Stromal cell of bone marrow (primary cell): ENCODE measurements at regions not wholly inside any gene's neighbourhood (a gene's known extent, or its start where the extent isn't known, plus 50 kb on each side); places are given as distances from the start of the nearest gene placed in this dataset.

Source experiments
- DNase-seq: peaks from one replicate; pipeline ENCODE4 v3.0.0-alpha.2; 2012; ENCODE audit warnings: low read depth

DNA sequence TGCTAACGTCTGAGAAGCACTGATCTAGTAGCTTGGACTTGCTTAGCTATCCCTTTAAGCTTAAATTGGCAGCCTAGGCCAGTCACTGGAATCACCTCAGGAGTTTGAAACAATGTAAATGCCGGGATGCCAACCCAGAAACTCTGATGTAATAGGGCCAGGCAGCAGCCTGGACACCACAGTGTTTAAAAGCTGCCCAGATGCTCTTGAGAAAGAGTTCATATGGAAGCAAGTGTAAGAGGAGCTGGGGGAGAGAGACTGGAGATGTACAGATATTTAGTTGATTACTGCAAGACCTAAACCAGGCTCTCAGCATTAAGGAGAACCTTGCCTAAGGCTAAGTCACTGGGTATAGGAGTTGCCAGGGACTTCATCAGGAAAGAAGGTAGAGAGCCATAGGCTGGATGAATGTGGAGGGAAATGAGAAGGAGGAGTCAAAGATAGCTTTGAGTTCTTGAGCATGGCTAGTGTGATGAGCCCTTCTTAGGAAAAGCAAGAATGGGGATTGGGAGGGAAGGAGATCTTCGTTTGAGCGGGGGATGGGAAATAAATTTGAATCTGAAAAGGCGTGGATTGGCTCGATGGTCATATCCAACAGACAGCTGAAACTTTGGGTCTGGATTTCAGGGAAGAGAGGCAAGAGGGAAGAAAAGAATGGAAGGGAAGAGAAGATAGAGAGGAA is 392.9 kb upstream of the WWC1 start:
- DNase-seq = no peak

DNA sequence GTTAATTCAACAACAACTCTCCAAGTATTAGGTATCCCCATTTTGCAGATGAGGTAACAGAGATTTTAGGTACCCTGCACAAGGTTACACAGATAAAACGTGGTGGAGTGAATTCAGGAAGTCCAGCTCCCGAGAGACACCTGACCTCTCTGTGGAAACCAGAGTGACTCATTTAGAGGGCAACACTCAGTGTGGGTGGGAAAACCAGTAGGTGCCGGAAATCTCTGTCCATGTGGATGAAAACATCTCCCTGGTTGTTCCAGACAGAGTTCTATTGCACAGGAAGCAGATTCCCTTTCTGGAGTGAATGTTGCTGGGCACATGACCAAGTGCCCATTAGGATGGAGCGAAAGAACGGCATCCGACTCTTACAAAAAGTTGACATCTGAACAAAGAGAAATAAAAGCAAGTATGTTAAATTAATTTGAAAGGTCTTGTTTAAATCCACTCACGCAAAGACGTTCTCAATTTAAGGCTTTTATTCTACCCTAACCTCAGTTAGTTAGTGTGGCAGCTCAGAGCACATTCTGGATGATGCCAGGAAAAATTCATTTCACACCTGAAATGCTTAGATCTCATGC is 391.9 kb upstream of the WWC1 start:
- no peak for DNase-seq

- DNase-seq = no peak
Measured at GRCh38 chr5:167900340-167900935, 391.0 kb upstream of the WWC1 start.

GRCh38 chr5:167902298-167902697 is 389.1 kb upstream of the WWC1 start:
- DNase-seq = no peak

- DNase-seq = no peak
Measured at GRCh38 chr5:167903243-167903642, 388.2 kb upstream of the WWC1 start.

- no peak for DNase-seq
Measured at GRCh38 chr5:167903659-167904058, 387.8 kb upstream of the WWC1 start.

DNA sequence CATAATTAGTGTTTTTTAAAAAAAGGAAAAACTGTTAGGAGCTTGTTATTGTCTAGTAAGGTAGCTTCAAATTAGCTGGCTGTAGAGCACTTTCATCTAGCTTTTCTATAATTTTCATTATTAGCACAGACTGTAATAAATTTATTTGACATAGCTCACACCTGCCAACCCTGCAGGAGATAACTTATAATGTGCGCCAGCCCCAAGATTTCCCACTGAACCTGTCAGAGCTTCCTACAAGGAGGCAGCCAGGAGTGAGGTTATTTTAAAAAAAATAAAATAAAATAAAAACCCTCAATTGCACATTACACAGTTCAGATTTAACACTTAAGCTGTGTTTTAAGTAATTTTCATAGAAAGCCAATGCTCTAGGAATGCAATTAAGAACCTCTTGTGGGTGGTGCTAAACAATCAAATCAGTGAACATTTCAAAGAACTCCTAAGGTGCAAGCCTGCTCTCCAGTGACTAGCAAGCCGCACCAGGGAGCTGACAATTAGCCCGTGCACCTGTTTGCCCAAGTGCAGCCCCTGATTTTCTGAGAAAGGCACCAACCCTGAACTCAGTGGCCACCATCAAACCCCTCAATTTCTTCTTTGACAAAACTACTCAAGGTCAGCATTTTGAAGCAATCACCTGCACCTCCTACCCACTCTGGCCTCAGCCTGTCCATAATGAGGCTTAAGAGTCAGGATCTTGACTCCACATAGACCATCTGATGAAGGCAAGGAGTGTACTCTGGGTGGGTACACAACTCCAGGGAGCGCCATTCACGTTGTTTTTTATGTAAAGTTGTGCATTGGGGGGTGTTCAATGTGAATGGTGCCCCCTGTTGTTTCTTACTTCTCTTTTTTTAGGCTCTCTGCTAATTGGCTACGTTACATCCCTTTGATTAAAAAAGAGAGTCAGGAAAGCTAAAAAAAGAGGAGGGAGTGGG is 385.3 kb upstream of the WWC1 start:
- DNase-seq = no peak

DNA sequence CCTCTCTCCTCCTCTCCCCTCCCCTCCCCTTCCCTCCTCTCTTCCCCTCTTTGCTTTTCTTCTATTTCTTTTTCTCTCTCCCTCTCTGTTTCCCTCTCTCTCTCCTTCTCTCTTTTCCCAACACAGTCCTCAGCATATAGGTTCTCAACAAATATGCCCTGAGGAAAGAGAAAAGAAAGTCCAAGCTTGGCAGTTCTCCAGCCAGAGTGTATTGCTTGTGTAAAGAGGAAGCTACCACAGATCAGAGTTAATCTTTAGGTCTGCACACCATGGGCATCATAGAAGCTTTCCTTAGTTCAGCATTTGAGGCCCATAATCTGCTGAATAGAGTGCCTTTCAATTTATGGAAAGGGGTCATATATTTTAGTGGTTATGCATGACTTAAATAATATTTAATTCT is 382.8 kb upstream of the WWC1 start:
- no peak for DNase-seq

DNA sequence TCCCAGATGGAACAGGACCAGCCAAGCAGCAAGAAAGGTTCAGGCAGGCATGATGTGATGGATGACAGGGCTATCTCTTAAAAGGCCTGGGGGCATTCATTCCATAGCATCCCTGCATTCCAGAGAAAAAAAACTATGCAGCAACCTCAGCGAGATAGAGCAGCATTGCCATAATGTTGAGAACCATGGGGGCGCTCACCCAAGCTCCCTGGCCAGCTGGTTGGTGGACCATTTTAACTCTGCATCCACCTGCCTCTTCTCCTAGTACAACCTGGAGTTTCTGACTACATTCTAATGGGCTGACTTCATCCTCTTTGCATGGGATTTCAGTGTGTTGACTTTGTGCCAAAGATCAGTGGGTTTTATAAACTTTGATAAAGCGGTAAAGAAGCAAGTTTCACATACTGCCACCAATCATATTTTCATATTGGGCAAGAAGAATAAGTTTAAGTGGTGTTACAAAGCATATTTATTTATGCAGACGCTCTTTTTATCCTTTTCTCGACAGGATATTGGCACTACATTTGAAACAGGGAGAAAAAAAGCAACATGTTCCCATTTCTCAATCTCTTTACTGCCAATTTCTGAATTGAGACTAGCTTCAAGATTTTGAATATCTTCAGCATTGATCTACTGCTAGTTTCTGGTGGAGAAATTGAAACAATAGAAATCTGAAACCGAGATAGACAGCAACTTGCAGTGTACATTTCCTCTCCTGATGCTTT is 378.3 kb upstream of the WWC1 start:
- DNase-seq = no peak

DNA sequence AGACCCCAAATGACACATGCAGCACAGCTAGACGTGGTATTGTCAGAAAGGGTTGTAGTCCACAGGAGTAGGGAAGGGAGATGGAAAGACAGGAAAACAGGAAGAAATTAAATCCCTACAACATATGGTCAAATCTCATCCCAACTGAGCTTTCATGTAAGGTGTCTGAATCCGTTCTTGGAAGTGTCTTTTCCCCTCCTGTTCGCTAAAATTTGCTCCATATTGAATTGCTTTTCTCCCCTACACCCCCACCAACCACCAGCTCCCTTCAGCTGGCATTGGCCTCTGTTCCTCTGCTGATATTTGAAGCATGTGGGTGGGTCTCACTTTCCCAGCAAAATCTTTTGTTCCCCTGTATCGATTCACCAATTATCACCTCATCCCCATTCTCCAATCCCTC is 376.2 kb upstream of the WWC1 start:
- no peak for DNase-seq

GRCh38 chr5:167916261-167916691 is 375.2 kb upstream of the WWC1 start:
- DNase-seq = no peak

GRCh38 chr5:167916706-167917105 is 374.7 kb upstream of the WWC1 start:
- DNase-seq = no peak

DNA sequence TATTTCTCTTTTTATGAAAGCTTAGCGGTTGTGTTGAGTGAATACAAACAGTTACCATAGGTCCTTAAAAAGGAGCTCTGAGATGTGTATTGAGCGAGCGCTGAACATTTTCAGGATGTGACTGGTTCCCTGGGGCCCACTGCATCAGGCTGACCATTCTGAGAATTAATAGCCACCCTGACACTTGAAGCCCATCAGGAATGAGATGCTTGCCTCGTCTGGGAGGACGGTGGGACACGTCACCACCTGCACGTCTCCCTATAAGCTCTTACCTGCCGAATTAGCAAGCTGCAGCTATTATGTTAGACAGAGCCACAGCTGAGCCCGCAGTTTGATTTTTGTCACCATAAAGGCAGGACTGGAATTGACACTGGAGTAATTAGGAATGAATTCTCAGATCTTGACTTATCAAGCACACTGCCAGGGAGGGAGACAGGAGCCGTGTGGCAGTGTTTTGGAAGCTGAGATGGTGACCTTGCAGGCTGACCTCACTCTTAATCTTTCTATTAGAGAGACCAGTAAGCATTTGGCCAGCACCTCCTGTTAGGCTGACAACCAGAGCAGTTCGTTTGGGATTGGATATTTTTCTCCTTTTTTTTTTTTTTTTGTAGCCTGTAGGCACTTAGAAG is 373.1 kb upstream of the WWC1 start:
- DNase-seq = no peak

- no peak for DNase-seq
Measured at GRCh38 chr5:167918813-167919483, 372.5 kb upstream of the WWC1 start.

GRCh38 chr5:167920589-167920988 is 370.9 kb upstream of the WWC1 start:
- DNase-seq = no peak

DNA sequence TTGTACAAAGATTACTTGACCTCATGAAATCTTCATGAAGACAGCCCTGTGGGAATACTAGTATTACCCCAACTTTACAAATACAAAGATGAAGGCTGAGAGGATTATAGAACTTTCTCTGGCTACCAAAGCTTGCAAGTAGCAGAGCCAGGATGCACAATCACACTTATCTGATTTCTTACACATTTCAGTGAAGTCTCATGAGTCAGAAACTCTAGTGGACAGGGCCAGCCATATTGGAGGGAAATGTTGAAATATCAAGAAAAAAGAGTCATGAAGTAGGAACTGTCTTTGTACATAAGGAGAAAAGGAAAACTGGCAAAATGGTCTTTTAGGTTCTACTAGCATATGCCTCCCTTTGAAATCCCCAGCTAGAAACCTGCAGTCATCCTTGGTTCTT is 369.6 kb upstream of the WWC1 start:
- DNase-seq = no peak

DNA sequence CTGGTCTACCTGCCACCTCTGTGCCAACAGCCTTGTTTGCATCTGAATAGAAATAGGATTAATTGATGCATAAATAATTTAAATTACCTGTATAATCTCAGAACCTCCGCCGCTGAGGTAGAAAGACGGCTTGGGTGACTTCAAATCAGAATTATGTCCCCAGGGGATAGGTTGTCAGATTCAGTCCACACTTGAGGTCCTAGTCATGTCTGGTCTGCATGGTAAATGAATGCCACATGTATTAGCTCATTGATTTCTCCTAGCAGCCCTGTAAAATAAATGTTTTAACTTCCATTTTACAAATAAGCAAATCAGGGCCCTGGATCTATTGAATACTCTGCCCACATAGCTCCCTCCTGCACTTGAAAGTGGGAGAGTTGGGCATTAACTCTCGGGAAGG is 368.0 kb upstream of the WWC1 start:
- DNase-seq = no peak

GRCh38 chr5:167929841-167930240 is 361.6 kb upstream of the WWC1 start:
- DNase-seq = no peak

DNA sequence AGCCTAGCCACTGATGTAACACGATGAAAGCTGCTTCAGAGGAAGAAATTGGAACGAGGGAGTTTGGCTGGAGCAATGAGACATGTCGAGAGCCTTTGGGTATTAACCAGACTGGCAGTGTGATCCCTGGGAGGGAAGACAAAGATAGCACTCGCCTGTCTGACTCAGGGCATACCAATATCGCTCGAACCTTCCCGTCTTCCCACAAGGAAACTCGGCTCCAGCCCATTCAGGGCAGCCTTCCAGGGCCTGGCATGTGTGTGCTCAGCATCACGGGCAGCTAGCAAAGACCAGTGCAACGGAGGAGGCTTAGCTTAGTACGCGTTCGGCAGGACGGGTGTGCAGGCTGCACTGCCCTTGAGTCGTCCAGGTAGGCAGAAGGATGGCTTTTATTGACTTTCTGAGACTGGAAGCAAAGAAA is 356.9 kb upstream of the WWC1 start:
- peak; percentile 63 for DNase-seq

DNA sequence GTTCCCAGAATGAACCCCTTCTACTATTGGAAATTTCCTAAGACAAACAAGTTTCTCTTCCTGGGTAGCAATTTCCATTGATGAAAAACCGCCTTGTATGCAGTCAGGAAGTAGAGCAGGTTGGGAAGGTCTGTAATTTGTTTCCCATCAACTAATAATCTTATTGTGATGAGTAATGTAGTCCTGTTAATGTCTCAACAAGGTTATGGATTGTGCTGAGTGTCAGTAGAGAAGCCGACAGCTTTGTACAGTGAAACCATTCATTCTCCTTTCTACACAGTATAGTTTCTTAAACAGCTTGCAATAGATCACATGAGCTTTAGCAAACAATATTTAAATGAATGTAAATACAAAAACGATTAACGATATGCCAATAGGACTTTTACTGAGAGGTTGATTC is 355.4 kb upstream of the WWC1 start:
- no peak for DNase-seq
